Left lung (tissue), 4 donors: ENCODE measurements at regions not wholly inside any gene's neighbourhood (a gene's known extent, or its start where the extent isn't known, plus 50 kb on each side); places are given as distances from the start of the nearest gene placed in this dataset.

Source experiments
- ATAC-seq: fragments of 200-7000 bp; cut with Tn5 transposase; one replicate; pipeline ENCODE4 v1.9.1; 2020; ENCODE audit warnings: moderate library complexity
- DNase-seq, 4 donors: peaks; one replicate each; pipeline ENCODE4 v3.0.0-alpha.2; 2013 to 2020
- H3K27ac ChIP-seq, 2 donors: fragments of 200-600 bp; sonication (generic) in 1 of 2; one replicate each; pipeline versions ENCODE4 v1.5.0 to v1.8.0; 2020 to 2021
- H3K27me3 ChIP-seq, 2 donors: fragments of 200-600 bp; sonication (generic) in 1 of 2; one replicate each; pipeline versions ENCODE4 v1.5.0 to v1.8.0; 2020 to 2021
- H3K36me3 ChIP-seq, 2 donors: fragments of 200-600 bp; sonication (generic) in 1 of 2; one replicate each; pipeline versions ENCODE4 v1.5.0 to v1.8.0; 2020 to 2021
- H3K4me1 ChIP-seq, 2 donors: fragments of 200-600 bp; one replicate each; pipeline ENCODE4 v1.8.0; 2021
- H3K4me3 ChIP-seq, 2 donors: fragments of 200-600 bp; sonication (generic) in 1 of 2; one replicate each; pipeline versions ENCODE4 v1.5.0 to v1.8.0; 2020 to 2021; ENCODE audit warnings: mild to moderate bottlenecking in 1 of 2
- H3K9me3 ChIP-seq, 2 donors: fragments of 200-600 bp; sonication (generic) in 1 of 2; one replicate each; pipeline versions ENCODE4 v1.5.0 to v1.8.0; 2020 to 2021
- CTCF ChIP-seq, 2 donors: fragments of 200-600 bp; sonication (generic) in 1 of 2; IDR thresholded peaks; one replicate each; pipeline versions ENCODE4 v1.5.0 to v1.8.0; 2021; ENCODE audit warnings: antibody characterized with exemption in 2 of 2
- intact Hi-C, 2 donors: fragments of 100-400 bp; cut with DNase I; formaldehyde crosslinking; loops; one replicate each; pipeline versions ENCODE4 v1.11.2 to v1.14.2; 2022
- donor health status: DM: no; HTN: yes; CAD: no.
- donor health status: DM: no; HTN: no; CAD: no.

- Histone ChIP-seq H3K9me3 (peaks cover 0 to 4% of the 10 kb centered on the region in 2 donors), H3K4me1 (no peaks in the 10 kb centered on the region), H3K4me3 (no peak overlapping the region), H3K27me3 (no peaks in the 10 kb centered on the region), H3K36me3 (no peaks in the 10 kb centered on the region), H3K27ac (no peak overlapping the region)
- intact Hi-C loops, result no loop called here
- DNase-seq (no peak), ATAC-seq (no peak)
- no peak for TF ChIP-seq CTCF (IDR thresholded peaks at IDR 0.05)
These were observed 178.4 kb downstream of the MRPL14 start for GRCh38 chr6:43948527-43949485.

- TF ChIP-seq CTCF (IDR thresholded peaks at IDR 0.05), result no peak
- ATAC-seq (no peak), DNase-seq (no peak)
- no peaks in the 10 kb centered on the region for H3K36me3 ChIP-seq
- H3K4me1 ChIP-seq, result no peaks in the 10 kb centered on the region
- H3K27me3 ChIP-seq, result no peaks in the 10 kb centered on the region
- no peak overlapping the region for H3K27ac ChIP-seq
- intact Hi-C loops, result no loop called here
- no peak overlapping the region for H3K4me3 ChIP-seq
- peaks cover 0 to 4% of the 10 kb centered on the region in 2 donors for H3K9me3 ChIP-seq
These were observed 177.8 kb downstream of the VEGFA start for GRCh38 chr6:43947860-43948259.

GRCh38 chr6:43946641-43947363, 176.8 kb downstream of the VEGFA start:
- DNase-seq, result no peak
- intact Hi-C loops, result no loop called here
- H3K4me3 ChIP-seq, result no peak overlapping the region
- H3K27me3 ChIP-seq, result no peaks in the 10 kb centered on the region
- no peak for ATAC-seq
- H3K36me3 ChIP-seq, result no peaks in the 10 kb centered on the region
- no peak overlapping the region for H3K27ac ChIP-seq
- no peak for TF ChIP-seq CTCF (IDR thresholded peaks at IDR 0.05)
- peaks cover 0 to 4% of the 10 kb centered on the region in 2 donors for H3K9me3 ChIP-seq
- H3K4me1 ChIP-seq, result no peaks in the 10 kb centered on the region

GRCh38 chr6:43945768-43946080, 175.7 kb downstream of the VEGFA start:
- Histone ChIP-seq H3K4me1 (no peaks in the 10 kb centered on the region), H3K9me3 (peaks cover 0 to 4% of the 10 kb centered on the region in 2 donors), H3K27me3 (no peaks in the 10 kb centered on the region), H3K27ac (no peak overlapping the region), H3K4me3 (no peak overlapping the region), H3K36me3 (no peaks in the 10 kb centered on the region)
- DNase-seq (no peak), ATAC-seq (no peak)
- intact Hi-C loops, result no loop called here
- TF ChIP-seq CTCF (IDR thresholded peaks at IDR 0.05), result no peak
